ENCODE measurements at regions not wholly inside any gene's neighbourhood (a gene's known extent, or its start where the extent isn't known, plus 50 kb on each side); places are given as distances from the start of the nearest gene placed in this dataset.

DNA sequence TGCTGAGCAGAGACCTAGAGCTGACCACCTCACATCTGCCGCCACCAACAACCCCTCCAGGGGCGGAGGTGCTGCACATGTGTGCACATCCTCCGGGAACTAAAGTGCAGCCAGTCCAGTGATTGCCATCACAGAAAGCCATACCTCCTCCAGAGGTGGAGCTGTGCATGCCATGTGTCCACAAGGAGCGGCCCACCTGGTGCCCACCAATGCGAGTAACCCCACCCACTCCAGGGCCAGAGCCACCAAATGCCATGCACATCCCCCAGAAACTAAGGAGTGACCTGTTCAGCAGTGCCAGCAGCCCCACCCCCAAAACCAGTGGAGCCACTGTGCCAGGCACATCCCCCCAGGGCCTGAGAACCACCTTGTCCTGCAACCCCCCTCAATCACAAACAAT, 557.9 kb downstream of the UQCRFS1 start (continued):
- no peak for TF ChIP-seq HOXD13 (CRISPR knock-in tag; IDR thresholded peaks at IDR 0.05; ENCODE audit: borderline replicate concordance)

DNA sequence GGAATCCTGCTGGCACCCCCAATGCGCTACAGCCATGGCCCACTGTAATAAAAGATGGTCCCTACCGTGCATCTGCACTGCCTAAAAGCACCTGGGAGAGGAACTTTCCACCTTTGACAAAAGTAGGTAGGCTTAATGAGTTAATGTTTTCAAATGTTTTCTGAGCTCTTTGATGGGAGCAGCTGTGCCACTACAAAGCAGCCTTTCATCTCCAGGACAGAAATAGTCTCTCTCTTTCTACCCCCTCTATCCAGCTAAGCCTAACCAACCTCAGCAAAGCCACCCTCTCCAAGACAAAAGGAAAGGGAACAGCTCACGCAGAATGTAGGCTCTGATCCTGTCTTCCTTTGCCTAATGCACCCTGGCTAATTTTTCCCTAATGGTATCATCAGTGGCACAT, 560.2 kb downstream of the UQCRFS1 start:
- CTCF ChIA-PET = interaction anchor here (1.0 to 11.6 kb wide), 3 partner anchors 9 to 186 kb away, joined by 4 to 79 read pairs (median 7); no protein-coding TSS in a partner anchor
- POLR2A ChIA-PET = no interaction called here

DNA sequence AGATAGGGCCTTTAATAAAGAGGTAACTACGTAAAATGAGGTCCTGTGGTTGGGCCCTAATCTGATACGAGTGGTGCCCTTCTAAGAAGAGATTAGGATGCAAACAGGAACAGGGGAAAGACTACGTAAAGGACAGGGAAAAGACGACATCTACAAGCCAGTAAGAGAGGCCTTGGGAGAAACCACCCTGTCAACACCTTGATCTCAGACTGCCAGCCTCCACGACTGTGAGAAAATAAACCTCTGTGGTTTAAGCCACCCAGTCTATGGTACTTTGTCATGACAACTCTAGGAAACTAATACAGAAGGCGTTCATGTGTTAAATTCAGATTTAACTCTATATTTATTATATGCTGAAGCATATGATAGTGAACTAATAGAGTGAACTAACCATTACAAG, 566.3 kb downstream of the UQCRFS1 start:
- TF ChIP-seq, protein P1, sequence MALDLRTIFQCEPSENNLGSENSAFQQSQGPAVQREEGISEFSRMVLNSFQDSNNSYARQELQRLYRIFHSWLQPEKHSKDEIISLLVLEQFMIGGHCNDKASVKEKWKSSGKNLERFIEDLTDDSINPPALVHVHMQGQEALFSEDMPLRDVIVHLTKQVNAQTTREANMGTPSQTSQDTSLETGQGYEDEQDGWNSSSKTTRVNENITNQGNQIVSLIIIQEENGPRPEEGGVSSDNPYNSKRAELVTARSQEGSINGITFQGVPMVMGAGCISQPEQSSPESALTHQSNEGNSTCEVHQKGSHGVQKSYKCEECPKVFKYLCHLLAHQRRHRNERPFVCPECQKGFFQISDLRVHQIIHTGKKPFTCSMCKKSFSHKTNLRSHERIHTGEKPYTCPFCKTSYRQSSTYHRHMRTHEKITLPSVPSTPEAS (tag by site-specific recombination; IDR thresholded peaks at IDR 0.05) = no peak
- TF ChIP-seq SALL2 (tag by site-specific recombination; IDR thresholded peaks at IDR 0.05; ENCODE audit: borderline replicate concordance) (no peak), ZBTB49 (tag by site-specific recombination; IDR thresholded peaks at IDR 0.05; ENCODE audit: low read depth) (no peak), ZNF48 (tag by site-specific recombination; IDR thresholded peaks at IDR 0.05) (no peak), ZFP3 (tag by site-specific recombination; IDR thresholded peaks at IDR 0.05; ENCODE audit: low read depth) (no peak), PRDM1 (tag by site-specific recombination; IDR thresholded peaks at IDR 0.05) (no peak), ZNF596 (tag by site-specific recombination; IDR thresholded peaks at IDR 0.05) (no peak), ZBTB20 (tag by site-specific recombination; IDR thresholded peaks at IDR 0.05) (no peak), ZFHX2 (tag by site-specific recombination; conservative IDR thresholded peaks at IDR 0.05) (no peak), ZEB2 (tag by site-specific recombination; IDR thresholded peaks at IDR 0.05) (no peak), ZNF16 (tag by site-specific recombination; IDR thresholded peaks at IDR 0.05; ENCODE audit: low read depth) (no peak), ZFP37 (tag by site-specific recombination; IDR thresholded peaks at IDR 0.05) (no peak)
- TF ChIP-seq, protein P2, sequence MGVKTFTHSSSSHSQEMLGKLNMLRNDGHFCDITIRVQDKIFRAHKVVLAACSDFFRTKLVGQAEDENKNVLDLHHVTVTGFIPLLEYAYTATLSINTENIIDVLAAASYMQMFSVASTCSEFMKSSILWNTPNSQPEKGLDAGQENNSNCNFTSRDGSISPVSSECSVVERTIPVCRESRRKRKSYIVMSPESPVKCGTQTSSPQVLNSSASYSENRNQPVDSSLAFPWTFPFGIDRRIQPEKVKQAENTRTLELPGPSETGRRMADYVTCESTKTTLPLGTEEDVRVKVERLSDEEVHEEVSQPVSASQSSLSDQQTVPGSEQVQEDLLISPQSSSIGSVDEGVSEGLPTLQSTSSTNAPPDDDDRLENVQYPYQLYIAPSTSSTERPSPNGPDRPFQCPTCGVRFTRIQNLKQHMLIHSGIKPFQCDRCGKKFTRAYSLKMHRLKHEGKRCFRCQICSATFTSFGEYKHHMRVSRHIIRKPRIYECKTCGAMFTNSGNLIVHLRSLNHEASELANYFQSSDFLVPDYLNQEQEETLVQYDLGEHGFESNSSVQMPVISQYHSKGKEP (tag by site-specific recombination; IDR thresholded peaks at IDR 0.05) = no peak
- Histone ChIP-seq H3K27ac (ENCODE audit: extremely low read depth, low read depth, low read length) (no peak overlapping the region), H3K4me3 (ENCODE audit: low read depth, low read length) (no peak overlapping the region), H3K36me3 (ENCODE audit: control insufficient read depth in 2 of 2, insufficient read depth in 1 of 2, low read length in 2 of 2) (peaks cover 0 to 46% of the 10 kb centered on the region in 2 experiments; a peak in 2 of 3 replicates), H3K4me1 (ENCODE audit: control insufficient read depth, insufficient read depth, low read length) (no peaks in the 10 kb centered on the region), H3K9me3 (ENCODE audit: control insufficient read depth, insufficient read depth, low read depth, low read length) (no peaks in the 10 kb centered on the region)
- CTCF ChIA-PET = interaction anchor here (1.1 to 7.7 kb wide), 2 partner anchors 13 to 180 kb away, joined by 3 to 96 read pairs; no protein-coding TSS in a partner anchor
- POLR2A ChIA-PET = no interaction called here

More for the DNA sequence above, 560.2 kb downstream of the UQCRFS1 start:
- Histone ChIP-seq H3K27ac (ENCODE audit: extremely low read depth, low read depth, low read length) (no peak overlapping the region), H3K9me3 (ENCODE audit: control insufficient read depth, insufficient read depth, low read depth, low read length) (no peaks in the 10 kb centered on the region), H3K4me1 (ENCODE audit: control insufficient read depth, insufficient read depth, low read length) (no peaks in the 10 kb centered on the region), H3K36me3 (ENCODE audit: control insufficient read depth in 2 of 2, insufficient read depth in 1 of 2, low read length in 2 of 2) (peaks cover 0 to 19% of the 10 kb centered on the region in 2 experiments; a peak in 1 of 3 replicates), H3K4me3 (ENCODE audit: low read depth, low read length) (no peak overlapping the region)
- no peak for TF ChIP-seq TRIM28 (IDR thresholded peaks at IDR 0.05; ENCODE audit: borderline replicate concordance, low read length)
- TF ChIP-seq, protein P3, sequence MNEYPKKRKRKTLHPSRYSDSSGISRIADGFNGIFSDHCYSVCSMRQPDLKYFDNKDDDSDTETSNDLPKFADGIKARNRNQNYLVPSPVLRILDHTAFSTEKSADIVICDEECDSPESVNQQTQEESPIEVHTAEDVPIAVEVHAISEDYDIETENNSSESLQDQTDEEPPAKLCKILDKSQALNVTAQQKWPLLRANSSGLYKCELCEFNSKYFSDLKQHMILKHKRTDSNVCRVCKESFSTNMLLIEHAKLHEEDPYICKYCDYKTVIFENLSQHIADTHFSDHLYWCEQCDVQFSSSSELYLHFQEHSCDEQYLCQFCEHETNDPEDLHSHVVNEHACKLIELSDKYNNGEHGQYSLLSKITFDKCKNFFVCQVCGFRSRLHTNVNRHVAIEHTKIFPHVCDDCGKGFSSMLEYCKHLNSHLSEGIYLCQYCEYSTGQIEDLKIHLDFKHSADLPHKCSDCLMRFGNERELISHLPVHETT (tag by site-specific recombination; IDR thresholded peaks at IDR 0.05) = no peak
- TF ChIP-seq SP7 (tag by site-specific recombination; IDR thresholded peaks at IDR 0.05) = no peak
- TF ChIP-seq ZNF707 (tag by site-specific recombination; IDR thresholded peaks at IDR 0.05) = no peak
